OCI-LY1 (cell line): ENCODE measurements at regions not wholly inside any gene's neighbourhood (a gene's known extent, or its start where the extent isn't known, plus 50 kb on each side); places are given as distances from the start of the nearest gene placed in this dataset.

ENCODE experiments used
- H2AFZ ChIP-seq: fragments of 200-600 bp; sonication (generic), shearing (Covaris generic); 2 replicates; pipeline ENCODE4 v1.6.0; 2014; ENCODE audit warnings: antibody characterized with exemption, mild to moderate bottlenecking, low read length
- H3F3A ChIP-seq: fragments of 200-600 bp; sonication (generic), shearing (Covaris generic); 2 replicates; pipeline ENCODE4 v1.6.0; 2014; ENCODE audit warnings: mild to moderate bottlenecking, antibody characterized with exemption, low read length, moderate library complexity; ENCODE audit not compliant: insufficient read depth
- H3K27ac ChIP-seq: fragments of 200-600 bp; sonication (generic); 2 replicates; pipeline ENCODE4 v1.5.1; 2014; ENCODE audit warnings: low read length, mixed run types, mild to moderate bottlenecking, low read depth; ENCODE audit not compliant: poor library complexity, severe bottlenecking
- H3K27me3 ChIP-seq: fragments of 200-600 bp; sonication (generic); 2 replicates; pipeline ENCODE4 v1.6.0; 2014; ENCODE audit warnings: antibody characterized with exemption, mild to moderate bottlenecking, low read length, moderate library complexity; ENCODE audit not compliant: insufficient read depth
- H3K36me3 ChIP-seq: fragments of 200-600 bp; sonication (generic); 2 replicates; pipeline ENCODE4 v1.6.1; 2014; ENCODE audit warnings: mild to moderate bottlenecking, antibody characterized with exemption, low read length, moderate library complexity, mixed read lengths; ENCODE audit not compliant: insufficient read depth
- H3K4me1 ChIP-seq: fragments of 200-600 bp; sonication (generic); 2 replicates; pipeline ENCODE4 v1.5.1; 2014; ENCODE audit warnings: mild to moderate bottlenecking, low read length, moderate library complexity; ENCODE audit not compliant: insufficient read depth, severe bottlenecking
- H3K4me2 ChIP-seq: fragments of 200-600 bp; sonication (generic), shearing (Covaris generic); 2 replicates; pipeline ENCODE4 v1.6.1; 2014; ENCODE audit warnings: low read length
- H3K4me3 ChIP-seq: fragments of 200-600 bp; sonication (generic); 2 replicates; pipeline ENCODE4 v1.5.1; 2014; ENCODE audit warnings: low read length, low read depth, mild to moderate bottlenecking, mixed read lengths; ENCODE audit not compliant: poor library complexity, severe bottlenecking
- H3K79me2 ChIP-seq: fragments of 200-600 bp; shearing (Covaris generic); 2 replicates; pipeline ENCODE4 v1.6.1; 2016; ENCODE audit warnings: mixed run types, low read length, mixed read lengths; ENCODE audit not compliant: insufficient read depth
- H3K9ac ChIP-seq: fragments of 200-600 bp; sonication (generic), shearing (Covaris generic); 2 replicates; pipeline ENCODE4 v1.6.1; 2014; ENCODE audit warnings: mild to moderate bottlenecking, low read length, mixed read lengths
- H3K9me2 ChIP-seq: fragments of 200-600 bp; sonication (generic), shearing (Covaris generic); 2 replicates; pipeline ENCODE4 v1.6.1; 2014; ENCODE audit warnings: low read depth, mild to moderate bottlenecking, low read length, mixed read lengths
- H3K9me3 ChIP-seq: fragments of 200-600 bp; shearing (Covaris generic); 2 replicates; pipeline ENCODE4 v1.6.1; 2014; ENCODE audit warnings: low read length, mixed read lengths
- H4K20me1 ChIP-seq: fragments of 200-600 bp; sonication (generic), shearing (Covaris generic); 2 replicates; pipeline ENCODE4 v1.6.0; 2016; ENCODE audit warnings: mild to moderate bottlenecking, low read length; ENCODE audit not compliant: insufficient read depth
- EZH2 ChIP-seq: fragments of 200-600 bp; sonication (generic), shearing (Covaris generic); IDR thresholded peaks from 2 replicates; pipeline ENCODE4 v1.8.0; 2017; ENCODE audit warnings: borderline replicate concordance, mixed run types, mild to moderate bottlenecking, antibody characterized with exemption, low read length, moderate library complexity, mixed read lengths
- TF ChIP-seq, protein P1 (sequence below): fragments of 200-600 bp; sonication (generic), shearing (Covaris generic); IDR thresholded peaks from 2 replicates; pipeline ENCODE4 v1.5.1; 2017; ENCODE audit warnings: mild to moderate bottlenecking, antibody characterized with exemption, low read length, moderate library complexity, mixed read lengths

DNA sequence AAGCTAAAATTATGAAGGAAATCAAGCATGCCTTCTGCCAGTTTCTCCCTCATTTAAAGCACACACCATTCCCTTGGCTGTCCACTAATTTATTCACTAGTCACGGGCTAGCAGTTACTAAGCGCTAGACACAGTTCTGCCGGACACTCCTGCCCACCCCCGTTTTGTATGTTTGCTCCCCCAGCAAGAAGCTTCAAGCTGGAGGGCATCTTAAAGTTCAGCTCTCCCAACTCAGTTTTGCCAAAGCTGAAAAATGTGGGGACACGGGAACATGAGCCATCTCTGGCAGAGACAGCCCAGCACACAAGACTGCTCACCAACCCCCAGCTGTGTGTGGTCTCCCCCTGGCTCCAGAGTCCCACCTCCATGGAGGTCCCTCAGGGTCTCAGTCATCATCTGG is 263.6 kb downstream of the BRD1 start:
- no peak overlapping the region for H3K27ac ChIP-seq
- H3K9me3 ChIP-seq: peaks cover 7% of the 10 kb centered on the region; the same call in 1 of the 2 replicates
- no peaks in the 10 kb centered on the region for H3F3A ChIP-seq
- H4K20me1 ChIP-seq: no peaks in the 10 kb centered on the region
- H3K79me2 ChIP-seq: no peaks in the 10 kb centered on the region
- H3K9ac ChIP-seq: no peak overlapping the region
- no peaks in the 10 kb centered on the region for H3K27me3 ChIP-seq
- no peaks in the 10 kb centered on the region for H3K4me1 ChIP-seq
- H2AFZ ChIP-seq: no peak overlapping the region
- TF ChIP-seq, protein P1, sequence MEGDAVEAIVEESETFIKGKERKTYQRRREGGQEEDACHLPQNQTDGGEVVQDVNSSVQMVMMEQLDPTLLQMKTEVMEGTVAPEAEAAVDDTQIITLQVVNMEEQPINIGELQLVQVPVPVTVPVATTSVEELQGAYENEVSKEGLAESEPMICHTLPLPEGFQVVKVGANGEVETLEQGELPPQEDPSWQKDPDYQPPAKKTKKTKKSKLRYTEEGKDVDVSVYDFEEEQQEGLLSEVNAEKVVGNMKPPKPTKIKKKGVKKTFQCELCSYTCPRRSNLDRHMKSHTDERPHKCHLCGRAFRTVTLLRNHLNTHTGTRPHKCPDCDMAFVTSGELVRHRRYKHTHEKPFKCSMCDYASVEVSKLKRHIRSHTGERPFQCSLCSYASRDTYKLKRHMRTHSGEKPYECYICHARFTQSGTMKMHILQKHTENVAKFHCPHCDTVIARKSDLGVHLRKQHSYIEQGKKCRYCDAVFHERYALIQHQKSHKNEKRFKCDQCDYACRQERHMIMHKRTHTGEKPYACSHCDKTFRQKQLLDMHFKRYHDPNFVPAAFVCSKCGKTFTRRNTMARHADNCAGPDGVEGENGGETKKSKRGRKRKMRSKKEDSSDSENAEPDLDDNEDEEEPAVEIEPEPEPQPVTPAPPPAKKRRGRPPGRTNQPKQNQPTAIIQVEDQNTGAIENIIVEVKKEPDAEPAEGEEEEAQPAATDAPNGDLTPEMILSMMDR: no peak
- TF ChIP-seq EZH2: no peak
- H3K9me2 ChIP-seq: no peaks in the 10 kb centered on the region
- H3K4me2 ChIP-seq: no peak overlapping the region
- H3K36me3 ChIP-seq: peaks cover 8% of the 10 kb centered on the region; the same call in 1 of the 2 replicates
- no peak overlapping the region for H3K4me3 ChIP-seq

DNA sequence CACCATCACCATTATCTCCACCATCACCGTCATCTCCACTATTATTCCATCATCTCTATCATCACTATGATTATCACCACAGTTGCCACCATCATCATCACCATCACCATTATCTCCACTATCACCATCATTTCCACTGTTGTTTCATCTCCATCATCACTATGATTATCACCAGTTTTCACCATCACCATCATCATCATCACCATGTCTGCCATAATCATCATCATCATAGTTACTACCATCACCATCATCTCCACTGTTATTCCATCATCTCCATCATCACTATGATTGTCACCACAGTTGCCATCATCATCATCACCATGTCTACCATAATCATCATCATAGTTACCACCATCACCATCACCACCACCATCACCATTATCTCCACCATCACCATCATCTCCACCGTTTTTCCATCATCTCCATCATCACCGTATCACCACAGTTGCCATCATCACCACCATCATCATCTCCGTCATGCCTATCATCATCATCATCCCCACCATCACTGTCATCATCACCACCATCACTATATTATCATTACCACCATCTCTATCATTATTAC is 264.9 kb downstream of the BRD1 start:
- Histone ChIP-seq H3K36me3 (peaks cover 8% of the 10 kb centered on the region), H3K79me2 (no peaks in the 10 kb centered on the region), H3K27me3 (no peaks in the 10 kb centered on the region), H3K9me2 (no peaks in the 10 kb centered on the region), H3K4me3 (no peak overlapping the region), H3K27ac (no peak overlapping the region), H3K4me2 (no peak overlapping the region), H3K4me1 (no peaks in the 10 kb centered on the region), H3K9me3 (peaks cover 12% of the 10 kb centered on the region; the same call in 1 of the 2 replicates), H4K20me1 (no peaks in the 10 kb centered on the region), H2AFZ (no peak overlapping the region), H3F3A (no peaks in the 10 kb centered on the region), H3K9ac (no peak overlapping the region)
- TF ChIP-seq, protein P1: no peak
- no peak for TF ChIP-seq EZH2

DNA sequence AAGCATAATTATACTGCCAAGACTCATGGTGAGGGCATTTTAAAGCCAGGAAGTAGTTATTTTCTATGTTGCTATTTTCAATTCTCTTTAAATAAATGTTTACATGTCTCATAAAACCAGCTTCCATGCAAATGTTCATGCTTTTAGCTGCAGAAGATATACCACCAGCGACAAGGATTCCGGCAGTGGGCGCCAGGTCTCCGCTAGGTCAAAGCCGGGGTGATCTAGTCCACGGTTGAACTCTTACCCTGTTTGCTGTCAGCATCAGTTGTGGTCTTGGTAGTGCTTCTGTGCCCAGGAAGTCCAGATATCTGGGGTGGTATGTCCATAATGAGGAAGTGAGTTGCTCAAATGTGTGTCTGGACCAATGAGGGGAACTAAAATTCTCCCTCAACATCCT is 265.7 kb downstream of the BRD1 start:
- Histone ChIP-seq H3K9me3 (peaks cover 12% of the 10 kb centered on the region; the same call in 1 of the 2 replicates), H3F3A (no peaks in the 10 kb centered on the region), H4K20me1 (no peaks in the 10 kb centered on the region), H2AFZ (no peak overlapping the region), H3K9ac (no peak overlapping the region), H3K27me3 (no peaks in the 10 kb centered on the region), H3K27ac (no peak overlapping the region), H3K9me2 (no peaks in the 10 kb centered on the region), H3K79me2 (no peaks in the 10 kb centered on the region), H3K4me2 (no peak overlapping the region), H3K4me3 (no peak overlapping the region), H3K36me3 (peaks cover 8% of the 10 kb centered on the region), H3K4me1 (no peaks in the 10 kb centered on the region)
- TF ChIP-seq EZH2: no peak
- TF ChIP-seq, protein P1: peak; percentile 9; the same call in 1 of the 2 replicates
